ENCODE measurements at regions not wholly inside any gene's neighbourhood (a gene's known extent, or its start where the extent isn't known, plus 50 kb on each side); places are given as distances from the start of the nearest gene placed in this dataset.

- ATAC-seq (no peak), DNase-seq (ENCODE audit: extremely low read depth in 1 of 4, low spot score in 3 of 4) (no peak), FAIRE-seq (no peak)
- Histone ChIP-seq H3K27me3 (ENCODE audit: control insufficient read depth in 2 of 2, insufficient read depth in 2 of 2, low read length in 2 of 2) (no peaks in the 10 kb centered on the region), H3K9me1 (ENCODE audit: control insufficient read depth, insufficient read depth, low read length) (no peaks in the 10 kb centered on the region), H3K4me2 (ENCODE audit: insufficient read depth, low read length) (no peak overlapping the region), H3K9ac (ENCODE audit: insufficient read depth in 1 of 2, low read depth in 2 of 2, low read length in 2 of 2) (no peak overlapping the region), H3K27ac (ENCODE audit: extremely low read depth, low read depth, low read length) (no peak overlapping the region), H3K36me3 (ENCODE audit: control insufficient read depth, insufficient read depth, low read length) (no peaks in the 10 kb centered on the region), H3K9me3 (replicated peaks; ENCODE audit: control insufficient read depth, insufficient read depth, low read depth, low read length) (no peaks in the 10 kb centered on the region), H2AFZ (ENCODE audit: low read depth, low read length) (no peak overlapping the region), H3K4me1 (replicated peaks in 1 of 2; ENCODE audit: control insufficient read depth in 2 of 2, insufficient read depth in 2 of 2, low read length in 2 of 2) (no peaks in the 10 kb centered on the region), H4K20me1 (replicated peaks; ENCODE audit: control insufficient read depth, insufficient read depth, low read length) (no peaks in the 10 kb centered on the region), H3K79me2 (ENCODE audit: control insufficient read depth, insufficient read depth, low read length) (no peaks in the 10 kb centered on the region), H3K4me3 (no peak overlapping the region)
- in situ Hi-C loops (cut with MboI) (no loop called here), intact Hi-C loops (cut with micrococcal nuclease) (no loop called here)
- no peak for TF ChIP-seq IRF9 (tag; IDR thresholded peaks at IDR 0.05)
- TF ChIP-seq HES1 (IDR thresholded peaks at IDR 0.05; ENCODE audit: low read depth) = no peak
- no peak for TF ChIP-seq CBFB (CRISPR knock-in tag; IDR thresholded peaks at IDR 0.05)
- no peak for TF ChIP-seq MITF (IDR thresholded peaks at IDR 0.05)
- no peak for TF ChIP-seq RAD21 (CRISPR knock-in tag; conservative IDR thresholded peaks at IDR 0.05 in 1 of 2, IDR thresholded peaks at IDR 0.05 in 1 of 2)
- no peak for TF ChIP-seq CREB3 (tag; conservative IDR thresholded peaks at IDR 0.05; ENCODE audit: low read depth)
- no peak for TF ChIP-seq STAT5A (IDR thresholded peaks at IDR 0.05; ENCODE audit: borderline replicate concordance, low read length)
- ChIA-PET POLR2A (no interaction called here), CTCF (ENCODE audit: low intra/inter-chr PET ratio) (no interaction called here)
- BruUV-seq (replicated peaks) = no TSS peak
- WGBS (ENCODE audit: insufficient coverage, low coverage, missing lambda C conversion rate) = 71% methylated on average over 2 of the region's 2 CpGs
Observed at GRCh38 chr4:38504396-38504715, 159.6 kb upstream of the KLF3 start.

Data from K562 (cell line).